ENCODE measurements at regions not wholly inside any gene's neighbourhood (a gene's known extent, or its start where the extent isn't known, plus 50 kb on each side); places are given as distances from the start of the nearest gene placed in this dataset.

- H3K9me3 ChIP-seq (ENCODE audit: control insufficient read depth, low read length): no peaks in the 10 kb centered on the region
- H3K4me1 ChIP-seq (ENCODE audit: control insufficient read depth, insufficient read depth, low read depth, low read length): no peaks in the 10 kb centered on the region
- H2BK12ac ChIP-seq (ENCODE audit: low read length in 2 of 2): no peak overlapping the region
- H3K14ac ChIP-seq (ENCODE audit: low read length in 2 of 2): no peak overlapping the region
- H2AFZ ChIP-seq (ENCODE audit: low read depth, low read length): no peak overlapping the region
- H3K4ac ChIP-seq (ENCODE audit: low read depth in 1 of 2, low read length in 2 of 2): no peak overlapping the region
- H3K4me2 ChIP-seq (ENCODE audit: low read length, poor library complexity, severe bottlenecking): no peak overlapping the region
- H2BK5ac ChIP-seq (ENCODE audit: low read depth, low read length, poor library complexity, severe bottlenecking): no peak overlapping the region
- no peak for DNase-seq
- H3K27me3 ChIP-seq (ENCODE audit: control insufficient read depth in 1 of 2, insufficient read depth in 1 of 2, low read length in 2 of 2): no peaks in the 10 kb centered on the region
- no peak overlapping the region for H4K91ac ChIP-seq (ENCODE audit: low read length)
- WGBS: 89% methylated on average over 4 of the region's 4 CpGs
- no peak overlapping the region for H4K8ac ChIP-seq (ENCODE audit: low read length)
- H2BK120ac ChIP-seq (ENCODE audit: low read depth, low read length): no peak overlapping the region
- no peak overlapping the region for H2AK5ac ChIP-seq (ENCODE audit: low read length, severe bottlenecking)
- H3K36me3 ChIP-seq (ENCODE audit: control insufficient read depth in 1 of 2, insufficient read depth in 2 of 2, low read depth in 1 of 2, low read length in 2 of 2): no peaks in the 10 kb centered on the region
- no peak overlapping the region for H2BK15ac ChIP-seq (ENCODE audit: low read depth, poor library complexity, severe bottlenecking)
- no peak overlapping the region for H3K23ac ChIP-seq (ENCODE audit: low read length in 2 of 2)
- H3K4me3 ChIP-seq (ENCODE audit: insufficient read depth in 1 of 2, low read depth in 1 of 2, low read length in 2 of 2): no peak overlapping the region
- no peak overlapping the region for H3K27ac ChIP-seq (ENCODE audit: low read length, poor library complexity, severe bottlenecking)
- no peak overlapping the region for H3K18ac ChIP-seq (ENCODE audit: low read depth in 1 of 2, low read length in 2 of 2)
- no peak overlapping the region for H3K9ac ChIP-seq (ENCODE audit: low read length)
- no peaks in the 10 kb centered on the region for H3K79me1 ChIP-seq (replicated peaks; ENCODE audit: low read length, poor library complexity, severe bottlenecking)
Observed at GRCh38 chr9:31272456-31273295, 1111.8 kb upstream of the ACO1 start.

- H3K4me3 ChIP-seq (ENCODE audit: insufficient read depth in 1 of 2, low read depth in 1 of 2, low read length in 2 of 2): no peak overlapping the region
Observed at GRCh38 chr9:31275419-31275818, 1109.0 kb upstream of the ACO1 start.

GRCh38 chr9:31290731-31291130 is 1093.7 kb upstream of the ACO1 start:
- Histone ChIP-seq H3K23ac (ENCODE audit: low read length in 2 of 2) (no peak overlapping the region), H3K36me3 (ENCODE audit: control insufficient read depth in 1 of 2, insufficient read depth in 2 of 2, low read depth in 1 of 2, low read length in 2 of 2) (no peaks in the 10 kb centered on the region), H2BK12ac (ENCODE audit: low read length in 2 of 2) (no peak overlapping the region), H3K4me2 (ENCODE audit: low read length, poor library complexity, severe bottlenecking) (no peak overlapping the region), H2AFZ (ENCODE audit: low read depth, low read length) (no peak overlapping the region), H2BK5ac (ENCODE audit: low read depth, low read length, poor library complexity, severe bottlenecking) (no peak overlapping the region), H3K18ac (ENCODE audit: low read depth in 1 of 2, low read length in 2 of 2) (no peak overlapping the region), H3K4me1 (ENCODE audit: control insufficient read depth, insufficient read depth, low read depth, low read length) (no peaks in the 10 kb centered on the region), H2BK15ac (ENCODE audit: low read depth, poor library complexity, severe bottlenecking) (no peak overlapping the region), H3K4me3 (ENCODE audit: insufficient read depth in 1 of 2, low read depth in 1 of 2, low read length in 2 of 2) (no peak overlapping the region), H3K27ac (ENCODE audit: low read length, poor library complexity, severe bottlenecking) (no peak overlapping the region), H3K79me1 (replicated peaks; ENCODE audit: low read length, poor library complexity, severe bottlenecking) (no peaks in the 10 kb centered on the region), H2BK120ac (ENCODE audit: low read depth, low read length) (no peak overlapping the region), H3K4ac (ENCODE audit: low read depth in 1 of 2, low read length in 2 of 2) (no peak overlapping the region), H3K27me3 (ENCODE audit: control insufficient read depth in 1 of 2, insufficient read depth in 1 of 2, low read length in 2 of 2) (no peaks in the 10 kb centered on the region), H4K91ac (ENCODE audit: low read length) (no peak overlapping the region), H2AK5ac (ENCODE audit: low read length, severe bottlenecking) (no peak overlapping the region), H3K9me3 (ENCODE audit: control insufficient read depth, low read length) (no peaks in the 10 kb centered on the region), H3K14ac (ENCODE audit: low read length in 2 of 2) (no peak overlapping the region), H3K9ac (ENCODE audit: low read length) (no peak overlapping the region), H4K8ac (ENCODE audit: low read length) (no peak overlapping the region)
- 86% methylated on average over 3 of the region's 3 CpGs for WGBS
- no peak for DNase-seq

More at GRCh38 chr9:31275419-31275818, 1109.0 kb upstream of the ACO1 start:
- H3K18ac ChIP-seq (ENCODE audit: low read depth in 1 of 2, low read length in 2 of 2): no peak overlapping the region
- no peak overlapping the region for H4K8ac ChIP-seq (ENCODE audit: low read length)
- no peak overlapping the region for H3K4ac ChIP-seq (ENCODE audit: low read depth in 1 of 2, low read length in 2 of 2)
- no peak overlapping the region for H3K27ac ChIP-seq (ENCODE audit: low read length, poor library complexity, severe bottlenecking)
- no peaks in the 10 kb centered on the region for H3K9me3 ChIP-seq (ENCODE audit: control insufficient read depth, low read length)
- H3K36me3 ChIP-seq (ENCODE audit: control insufficient read depth in 1 of 2, insufficient read depth in 2 of 2, low read depth in 1 of 2, low read length in 2 of 2): no peaks in the 10 kb centered on the region
- no peak overlapping the region for H2BK12ac ChIP-seq (ENCODE audit: low read length in 2 of 2)
- no peak overlapping the region for H2BK120ac ChIP-seq (ENCODE audit: low read depth, low read length)
- no peak overlapping the region for H3K14ac ChIP-seq (ENCODE audit: low read length in 2 of 2)
- no CpG with 5 or more reads among the region's 1 CpG for WGBS
- no peaks in the 10 kb centered on the region for H3K27me3 ChIP-seq (ENCODE audit: control insufficient read depth in 1 of 2, insufficient read depth in 1 of 2, low read length in 2 of 2)
- DNase-seq: no peak
- no peak overlapping the region for H2AK5ac ChIP-seq (ENCODE audit: low read length, severe bottlenecking)
- no peak overlapping the region for H2AFZ ChIP-seq (ENCODE audit: low read depth, low read length)
- no peaks in the 10 kb centered on the region for H3K4me1 ChIP-seq (ENCODE audit: control insufficient read depth, insufficient read depth, low read depth, low read length)
- H3K9ac ChIP-seq (ENCODE audit: low read length): no peak overlapping the region
- no peak overlapping the region for H3K23ac ChIP-seq (ENCODE audit: low read length in 2 of 2)
- H2BK5ac ChIP-seq (ENCODE audit: low read depth, low read length, poor library complexity, severe bottlenecking): no peak overlapping the region
- H3K4me2 ChIP-seq (ENCODE audit: low read length, poor library complexity, severe bottlenecking): no peak overlapping the region
- no peak overlapping the region for H2BK15ac ChIP-seq (ENCODE audit: low read depth, poor library complexity, severe bottlenecking)
- no peaks in the 10 kb centered on the region for H3K79me1 ChIP-seq (replicated peaks; ENCODE audit: low read length, poor library complexity, severe bottlenecking)
- no peak overlapping the region for H4K91ac ChIP-seq (ENCODE audit: low read length)

GRCh38 chr9:31302620-31303418 is 1081.6 kb upstream of the ACO1 start:
- Histone ChIP-seq H3K4me1 (ENCODE audit: control insufficient read depth, insufficient read depth, low read depth, low read length) (no peaks in the 10 kb centered on the region), H3K36me3 (ENCODE audit: control insufficient read depth in 1 of 2, insufficient read depth in 2 of 2, low read depth in 1 of 2, low read length in 2 of 2) (no peaks in the 10 kb centered on the region), H3K27ac (ENCODE audit: low read length, poor library complexity, severe bottlenecking) (no peak overlapping the region), H4K8ac (ENCODE audit: low read length) (no peak overlapping the region), H3K23ac (ENCODE audit: low read length in 2 of 2) (no peak overlapping the region), H3K27me3 (ENCODE audit: control insufficient read depth in 1 of 2, insufficient read depth in 1 of 2, low read length in 2 of 2) (no peaks in the 10 kb centered on the region), H4K91ac (ENCODE audit: low read length) (no peak overlapping the region), H3K9ac (ENCODE audit: low read length) (no peak overlapping the region), H3K79me1 (replicated peaks; ENCODE audit: low read length, poor library complexity, severe bottlenecking) (no peaks in the 10 kb centered on the region), H2AFZ (ENCODE audit: low read depth, low read length) (no peak overlapping the region), H3K4ac (ENCODE audit: low read depth in 1 of 2, low read length in 2 of 2) (no peak overlapping the region), H3K18ac (ENCODE audit: low read depth in 1 of 2, low read length in 2 of 2) (no peak overlapping the region), H3K9me3 (ENCODE audit: control insufficient read depth, low read length) (no peaks in the 10 kb centered on the region), H2AK5ac (ENCODE audit: low read length, severe bottlenecking) (no peak overlapping the region), H2BK12ac (ENCODE audit: low read length in 2 of 2) (no peak overlapping the region), H2BK120ac (ENCODE audit: low read depth, low read length) (no peak overlapping the region), H3K14ac (ENCODE audit: low read length in 2 of 2) (no peak overlapping the region), H3K4me2 (ENCODE audit: low read length, poor library complexity, severe bottlenecking) (no peak overlapping the region), H2BK5ac (ENCODE audit: low read depth, low read length, poor library complexity, severe bottlenecking) (no peak overlapping the region), H2BK15ac (ENCODE audit: low read depth, poor library complexity, severe bottlenecking) (no peak overlapping the region), H3K4me3 (ENCODE audit: insufficient read depth in 1 of 2, low read depth in 1 of 2, low read length in 2 of 2) (no peak overlapping the region)
- no peak for DNase-seq
- WGBS: 100% methylated on average over 2 of the region's 4 CpGs
